PFSK-1 (cell line): ENCODE measurements at regions not wholly inside any gene's neighbourhood (a gene's known extent, or its start where the extent isn't known, plus 50 kb on each side); places are given as distances from the start of the nearest gene placed in this dataset.

Experiments
- FOXP2 ChIP-seq: optimal IDR thresholded peaks from 2 replicates; pipeline ENCODE3; 2011; ENCODE audit warnings: borderline replicate concordance, control low read depth, inconsistent platforms; ENCODE audit not compliant: insufficient read depth; ENCODE audit errors: extremely low read length, extremely low read depth
- POLR2AphosphoS5 ChIP-seq: IDR thresholded peaks from 2 replicates; pipeline ENCODE4 v1.6.1; 2012; ENCODE audit warnings: low read depth, mild to moderate bottlenecking, control low read depth, low read length, moderate library complexity
- REST ChIP-seq, 2 experiments: IDR thresholded peaks; 2 replicates each; pipeline versions ENCODE4 v1.6.1 to v1.8.0; 2011 to 2012; ENCODE audit warnings: low read depth in 2 of 2, low read length in 2 of 2, control low read depth in 1 of 2, inconsistent platforms in 1 of 2, mild to moderate bottlenecking in 1 of 2, moderate library complexity in 1 of 2; ENCODE audit not compliant: insufficient read depth in 1 of 2
- SIN3A ChIP-seq: IDR thresholded peaks from 2 replicates; pipeline ENCODE4 v1.6.1; 2012; ENCODE audit warnings: mild to moderate bottlenecking, low read length, moderate library complexity, borderline replicate concordance; ENCODE audit not compliant: insufficient read depth
- TAF1 ChIP-seq: IDR thresholded peaks from 2 replicates; pipeline ENCODE4 v1.6.1; 2012; ENCODE audit warnings: low read length, control low read depth, borderline replicate concordance; ENCODE audit not compliant: insufficient read depth

GRCh38 chr3:110710156-110710555, 361.5 kb upstream of the NECTIN3 start:
- no peak for TF ChIP-seq TAF1
- no peak for TF ChIP-seq SIN3A
- no peak for TF ChIP-seq REST (IDR thresholded peaks at IDR 0.05; ENCODE audit: insufficient read depth in 1 of 2, low read depth in 2 of 2, low read length in 2 of 2)
- TF ChIP-seq POLR2AphosphoS5, result no peak
- TF ChIP-seq FOXP2, result no peak
